DMS153 (cell line): ENCODE measurements at regions not wholly inside any gene's neighbourhood (a gene's known extent, or its start where the extent isn't known, plus 50 kb on each side); places are given as distances from the start of the nearest gene placed in this dataset.
"Not testable (repeated sequence)": the region's sequence is repeated elsewhere in the genome, so short reads cannot be mapped to it uniquely, and the experiment has no call there.

Experiments
- DNase-seq: peaks from one replicate; lab custom pipeline; 2025; lab: John Stamatoyannopoulos, UW

DNA sequence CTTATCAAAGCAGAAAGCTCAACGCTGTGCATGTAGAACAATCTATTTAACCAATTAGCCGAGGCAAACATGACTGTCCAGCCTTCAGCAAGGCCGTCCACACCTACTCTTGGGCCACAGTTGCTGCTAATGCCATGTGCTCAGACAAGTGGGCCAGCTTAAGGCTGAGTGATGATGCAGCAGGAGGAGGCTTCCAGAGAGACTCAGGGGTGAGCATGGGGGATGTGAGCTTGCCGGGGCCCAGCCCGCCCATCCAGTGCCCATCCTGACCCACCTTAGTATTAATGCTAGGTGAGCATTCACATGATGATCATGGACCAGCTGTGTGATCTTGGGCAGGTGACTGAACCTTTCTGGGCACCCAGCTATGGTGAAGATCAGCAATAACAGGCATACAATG lies 150.1 kb downstream of the TPRA1 start:
- DNase-seq = no peak

DNA sequence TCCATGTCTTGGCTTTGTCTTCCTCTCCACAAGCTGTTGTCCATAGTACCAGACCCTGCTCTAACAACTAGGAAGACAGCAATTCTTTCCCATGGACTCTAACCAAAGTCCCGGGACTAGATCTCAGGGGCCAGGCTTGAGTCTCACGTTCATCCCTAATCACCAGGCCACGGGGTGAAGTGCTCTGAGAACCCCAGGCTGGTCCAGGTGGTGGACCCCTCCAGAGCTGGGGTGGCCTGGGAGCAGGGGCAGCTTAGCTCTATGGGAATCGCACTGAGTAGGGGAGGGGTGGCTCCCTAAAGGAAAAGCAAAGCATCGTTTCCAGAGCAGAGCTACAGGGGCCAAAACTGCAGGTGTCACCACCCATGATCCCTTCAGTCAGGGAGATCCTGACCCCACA lies 150.9 kb downstream of the TPRA1 start:
- no peak for DNase-seq

DNA sequence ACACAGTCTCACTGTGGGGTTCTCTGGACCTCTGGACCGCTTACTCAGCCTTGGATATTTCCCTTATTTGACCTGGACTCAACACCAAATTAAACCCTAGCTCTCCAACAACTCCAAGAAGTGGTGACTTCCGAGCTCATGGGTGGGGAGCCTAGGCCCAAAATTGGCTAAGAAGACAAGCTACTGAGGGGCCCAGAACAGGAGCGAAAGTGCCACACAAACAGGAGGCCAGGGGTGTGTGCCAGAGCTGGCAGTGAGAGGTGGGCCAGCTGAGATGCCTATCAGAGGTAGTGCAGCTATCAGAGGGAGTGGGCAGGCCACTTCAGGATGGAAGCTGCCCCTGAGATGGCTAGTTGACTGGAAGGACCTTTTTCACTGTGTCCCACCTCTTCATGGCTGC lies 151.1 kb upstream of the PRR20G start:
- no peak for DNase-seq

GRCh38 chr3:127438371-127438770 lies 150.5 kb upstream of the PRR20G start:
- no peak for DNase-seq

DNA sequence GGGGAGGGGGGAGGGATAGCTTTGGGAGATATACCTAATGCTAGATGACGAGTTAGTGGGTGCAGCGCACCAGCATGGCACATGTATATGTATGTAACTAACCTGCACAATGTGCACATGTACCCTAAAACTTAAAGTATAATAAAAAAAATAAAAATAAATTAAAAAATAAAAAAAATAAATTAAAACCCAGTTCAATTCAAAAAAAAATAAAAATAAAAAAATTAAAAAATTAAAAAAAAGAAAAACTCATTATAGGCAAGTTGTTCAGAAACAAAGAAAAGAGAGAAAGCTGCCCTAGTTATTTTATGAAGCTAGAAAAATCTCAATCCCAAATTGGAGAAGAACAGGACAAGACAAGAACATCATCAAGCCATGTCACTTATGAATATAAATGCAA lies 147.5 kb upstream of the PRR20G start:
- DNase-seq = not testable (repeated sequence)

- no peak for DNase-seq
Measured at GRCh38 chr3:127431066-127431465, 143.2 kb upstream of the PRR20G start.

GRCh38 chr3:127428344-127428997 lies 140.6 kb upstream of the PRR20G start:
- DNase-seq = peak; percentile 36

DNA sequence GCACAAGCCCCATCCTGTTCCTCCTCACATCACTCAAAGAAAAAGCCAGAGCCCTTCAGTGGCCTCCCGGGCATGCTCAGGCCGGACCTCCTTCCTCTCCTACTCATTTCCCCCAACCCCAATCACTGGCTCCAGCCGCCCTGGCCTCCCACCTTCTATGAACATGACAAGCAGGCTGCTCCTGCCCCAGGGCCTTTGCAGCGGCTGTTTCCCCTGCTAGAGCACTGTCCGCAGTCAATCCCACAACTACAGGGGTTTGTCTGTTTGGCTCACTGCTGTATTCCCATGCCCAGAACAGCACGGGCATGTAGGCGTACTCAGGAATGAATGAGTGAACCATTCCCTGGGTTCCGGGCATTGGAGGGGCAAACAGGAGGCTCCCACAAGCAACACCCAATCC lies 139.8 kb upstream of the PRR20G start:
- no peak for DNase-seq

DNA sequence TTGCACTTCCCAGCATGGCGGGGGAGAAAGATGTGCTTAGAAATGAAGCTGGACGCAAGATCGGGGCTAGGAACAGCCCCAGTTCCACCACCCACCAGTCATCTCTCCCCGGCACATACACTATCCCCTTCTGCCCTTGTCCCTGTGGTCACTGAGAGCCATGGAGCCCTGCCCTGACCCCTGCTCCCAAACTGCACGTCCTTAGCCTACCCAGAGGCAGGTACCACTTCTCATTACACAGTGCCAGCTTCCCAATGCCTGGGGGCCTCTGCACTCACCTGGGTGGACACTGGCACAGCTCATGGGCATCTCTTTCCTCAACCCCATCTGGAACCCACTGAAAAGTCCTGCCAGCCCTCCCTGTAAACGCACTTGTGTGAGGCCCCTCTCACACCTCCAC lies 139.3 kb upstream of the PRR20G start:
- DNase-seq = no peak

- peak; percentile 6 for DNase-seq
Measured at GRCh38 chr3:127426444-127427153, 138.8 kb upstream of the PRR20G start.

DNA sequence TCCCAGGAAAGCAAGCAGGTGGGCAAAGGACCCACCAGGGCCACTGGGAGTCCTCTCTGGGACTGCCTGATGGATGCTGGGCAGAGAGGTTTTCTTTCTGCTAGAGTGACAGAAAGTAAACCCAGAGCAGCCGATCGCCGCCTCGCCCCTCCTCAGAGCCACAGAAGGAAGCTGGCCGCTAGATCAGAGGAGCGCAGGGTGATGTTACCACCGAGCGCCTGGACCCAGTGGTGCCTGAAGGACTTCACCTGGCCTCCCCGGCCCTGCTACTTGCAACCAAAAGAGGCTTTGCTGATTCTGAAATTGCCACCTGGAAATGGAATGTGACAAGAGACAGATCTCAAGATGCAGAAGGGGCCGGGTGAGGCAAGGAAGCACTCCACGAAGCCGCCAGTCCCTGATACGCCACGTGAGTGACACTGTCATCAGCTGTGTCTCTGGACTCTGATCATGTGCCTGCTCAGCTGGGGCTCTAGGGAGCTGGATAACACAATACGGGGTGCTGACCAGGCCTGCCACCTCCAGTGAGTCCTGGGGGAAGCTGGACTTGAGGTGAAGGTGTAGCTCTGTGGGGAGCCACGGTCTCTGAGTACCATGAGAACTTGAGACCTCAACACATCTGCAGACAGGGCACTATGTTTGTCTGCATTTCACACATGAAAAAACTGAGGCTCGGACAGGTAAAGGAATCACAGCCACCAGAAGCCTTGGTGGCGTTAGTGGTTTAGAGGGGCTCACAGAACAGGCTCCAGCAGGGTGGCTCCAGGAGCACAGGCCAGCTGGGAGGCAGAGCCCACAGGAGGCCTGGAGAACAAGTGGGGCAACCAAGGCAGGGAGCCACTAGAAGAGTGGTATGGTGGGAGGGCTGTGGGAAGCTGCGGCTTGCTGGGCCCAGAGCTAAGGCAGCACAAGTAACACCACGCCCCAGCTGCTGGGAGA lies 137.9 kb upstream of the PRR20G start:
- no peak for DNase-seq

GRCh38 chr3:127424766-127425504 lies 137.1 kb upstream of the PRR20G start:
- DNase-seq = no peak

- no peak for DNase-seq
Measured at GRCh38 chr3:127423856-127424765, 136.3 kb upstream of the PRR20G start.

DNA sequence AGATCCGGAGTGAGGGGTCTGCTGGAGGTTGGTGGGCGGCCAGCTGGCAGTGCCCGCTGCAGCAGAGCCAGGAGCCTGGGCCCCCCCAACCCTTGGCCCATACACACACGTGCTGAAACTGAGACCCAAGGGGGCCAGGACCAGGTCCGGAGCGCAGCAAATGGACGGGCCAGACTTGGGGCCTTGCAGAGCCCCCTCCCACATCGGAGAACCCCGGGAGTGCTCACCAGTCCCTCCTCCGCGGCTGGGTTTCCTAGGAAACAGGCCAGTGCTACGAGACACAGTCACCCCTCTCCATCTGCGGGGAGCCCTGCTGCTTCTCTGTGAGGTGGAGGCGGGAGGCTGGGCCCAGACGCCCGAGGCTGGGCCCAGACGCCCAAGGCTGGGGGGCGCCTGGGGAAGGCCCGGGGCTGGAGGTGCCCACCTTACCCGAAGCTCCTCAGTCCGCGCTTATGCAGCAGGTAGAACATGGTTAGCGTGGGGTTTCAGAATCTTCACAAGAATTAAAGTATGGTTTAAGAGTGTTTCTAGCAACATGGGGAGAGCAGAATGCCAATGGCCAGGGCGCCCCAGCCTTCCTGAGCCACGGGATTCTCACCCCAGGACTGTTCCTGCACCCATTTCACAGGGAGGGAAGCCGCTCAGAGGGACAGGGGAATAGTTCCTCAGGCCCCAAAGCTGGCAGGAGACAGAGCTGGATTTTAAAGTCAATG lies 135.0 kb upstream of the PRR20G start:
- DNase-seq = no peak

GRCh38 chr3:127421943-127422662 lies 134.3 kb upstream of the PRR20G start:
- DNase-seq = no peak

- no peak for DNase-seq
Measured at GRCh38 chr3:127420829-127421228, 133.0 kb upstream of the PRR20G start.

DNA sequence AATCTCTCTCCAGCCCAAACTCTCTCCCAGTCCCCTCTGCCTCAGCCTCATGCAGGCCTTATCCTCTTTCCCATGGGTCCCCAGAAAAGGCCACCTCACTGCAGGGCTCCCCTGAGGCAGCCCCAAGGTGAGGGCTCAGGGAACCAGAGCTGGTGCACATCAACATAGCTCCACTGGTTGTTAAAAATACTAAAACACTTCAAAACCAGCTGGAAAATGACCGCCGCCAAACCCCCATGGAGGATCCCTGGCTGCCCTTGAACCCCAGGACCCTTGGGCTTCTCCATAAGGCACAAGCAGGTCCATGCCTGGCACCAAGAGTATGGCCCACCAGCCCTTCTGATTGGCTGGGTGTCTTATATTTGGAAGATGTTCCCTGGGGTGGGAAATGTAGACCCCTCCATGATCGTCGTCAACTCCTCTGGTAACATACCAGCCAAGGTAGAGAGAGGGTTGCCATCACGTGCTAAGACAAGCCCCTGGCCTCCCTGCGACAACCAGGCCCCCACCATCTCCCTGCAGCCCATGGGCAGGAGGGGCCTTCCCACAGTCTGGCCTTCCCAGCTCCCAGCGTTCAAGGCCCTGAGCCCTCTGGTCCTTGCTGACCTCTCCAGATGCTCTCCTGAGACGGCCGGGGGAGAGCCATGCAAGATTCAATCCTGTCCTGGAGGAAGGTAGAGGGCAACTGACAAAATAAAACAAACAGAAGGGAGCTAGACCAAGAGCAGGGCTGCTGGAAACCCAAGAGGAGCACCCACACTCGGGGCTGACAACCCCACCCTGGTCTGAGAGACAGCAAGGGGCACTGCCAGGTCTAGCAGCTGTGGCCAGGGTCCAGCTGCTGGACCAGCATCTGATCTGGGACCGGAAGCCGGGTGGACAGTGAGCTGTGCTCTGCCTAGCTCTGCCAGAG lies 132.1 kb upstream of the PRR20G start:
- no peak for DNase-seq

DNA sequence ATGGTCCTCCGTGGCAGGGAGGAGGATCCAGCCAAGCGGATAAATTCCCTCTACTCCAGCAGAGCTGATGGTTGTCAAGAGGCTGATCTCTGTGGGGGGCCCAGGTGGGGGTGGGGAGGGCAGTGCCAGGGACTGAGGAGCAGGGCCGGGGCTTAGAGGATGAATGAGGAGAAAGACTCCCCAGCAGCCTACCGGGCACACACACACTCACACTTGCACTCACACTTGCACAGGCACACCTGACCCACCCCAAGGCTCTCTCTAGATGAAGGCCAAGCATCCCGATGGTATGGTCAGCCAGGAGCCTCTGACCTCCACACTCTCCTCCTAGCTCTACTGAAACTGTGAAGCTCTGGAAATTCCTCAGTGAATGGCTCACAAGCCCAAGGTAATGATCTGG lies 131.3 kb upstream of the PRR20G start:
- no peak for DNase-seq
